Fibroblast of the aortic adventitia (primary cell): ENCODE measurements at regions not wholly inside any gene's neighbourhood (a gene's known extent, or its start where the extent isn't known, plus 50 kb on each side); places are given as distances from the start of the nearest gene placed in this dataset. TPM values are rescaled to one million over a fixed set of nuclear protein-coding genes. Genes with fewer than 3 reads are reported as not detected.

Experiments
- DNase-seq: peaks from one replicate; pipeline ENCODE4 v3.0.0-alpha.2; 2010; ENCODE audit warnings: low read depth
- H3K4me3 ChIP-seq: 2 replicates; pipeline ENCODE4 v1.5.1; 2011; ENCODE audit warnings: low read depth, mild to moderate bottlenecking, control low read depth, low read length, moderate library complexity
- CTCF ChIP-seq: IDR thresholded peaks from 2 replicates; pipeline ENCODE4 v1.5.1; 2011; ENCODE audit warnings: mild to moderate bottlenecking, low read length, control low read depth, inconsistent platforms; ENCODE audit not compliant: insufficient read depth
- small RNA-seq: library from RNA; depleted of rRNA; stranded (forward); fragments of <200 nt; gene quantifications from one replicate; pipeline ENCODE3, GENCODE V24; 2012

DNA sequence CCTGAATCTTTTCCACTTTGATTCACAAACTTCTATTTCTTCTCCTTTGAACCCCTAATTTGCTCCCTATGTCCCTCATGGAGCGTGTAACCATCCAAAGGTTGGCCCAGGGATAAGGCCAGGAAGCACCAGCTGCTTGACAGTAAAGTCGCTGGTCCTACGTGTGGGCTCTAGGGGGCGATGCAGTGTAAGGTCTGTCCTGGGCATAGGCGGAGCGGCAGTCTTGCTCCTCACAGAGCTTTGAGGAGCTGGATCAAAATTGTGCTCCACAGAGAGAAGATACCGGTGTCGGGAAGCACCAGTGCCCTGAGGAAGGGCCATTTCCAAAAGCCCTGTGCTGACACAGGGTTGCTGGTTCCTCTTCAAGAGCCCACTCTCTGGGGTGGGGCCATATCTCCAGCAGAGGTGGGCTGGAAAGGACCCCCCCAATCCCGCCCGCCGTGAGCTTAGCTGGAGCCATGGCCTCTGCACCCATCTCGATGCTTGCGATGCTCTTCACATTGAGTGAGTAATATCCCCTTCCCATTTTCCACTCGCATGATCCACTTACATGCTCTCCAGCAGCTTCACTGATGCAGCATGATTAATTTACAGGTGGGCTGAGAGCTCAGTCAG lies 49.9 kb upstream of the OR4E1 start:
- no peak for DNase-seq
- H3K4me3 ChIP-seq = no peak overlapping the region
- TF ChIP-seq CTCF = peak; percentile 7

Small RNA genes in the stretch of these regions (small RNA-seq; reads per million reads assigned to genes)
- gene AC245505.1 (not detected), gene TRAJ30 (not detected), gene TRAJ31 (not detected), gene TRAJ32 (not detected), gene TRAJ33 (not detected), gene TRAJ34 (not detected), gene TRAJ35 (not detected), gene TRAJ36 (not detected), gene TRAJ37 (not detected), gene TRAJ38 (not detected), gene TRAJ39 (not detected), gene TRAJ40 (not detected), gene TRAJ41 (not detected), gene TRAJ42 (not detected), gene TRAJ43 (not detected), gene TRAJ44 (not detected), gene TRAJ45 (not detected), gene TRAJ46 (not detected), gene TRAJ47 (not detected), gene TRAJ48 (not detected), gene TRAJ49 (not detected), gene TRAJ50 (not detected), gene TRAJ51 (not detected), gene TRAJ52 (not detected), gene TRAJ53 (not detected), gene TRAJ54 (not detected), gene TRAJ55 (not detected), gene TRAJ56 (not detected), gene TRAJ57 (not detected), gene TRAJ58 (not detected), gene TRAJ59 (not detected), gene TRAJ60 (not detected), gene TRAJ61 (not detected), gene TRAV15 (not detected), gene TRDD1 (not detected), gene TRDD2 (not detected), gene TRDD3 (not detected), gene TRDJ1 (not detected), gene TRDJ2 (not detected), gene TRDJ3 (not detected), gene TRDJ4 (not detected), gene TRDV1 (not detected)
